NT2/D1 (cell line): ENCODE measurements at regions not wholly inside any gene's neighbourhood (a gene's known extent, or its start where the extent isn't known, plus 50 kb on each side); places are given as distances from the start of the nearest gene placed in this dataset.

Source experiments
- SUZ12 ChIP-seq: IDR thresholded peaks from 2 replicates; pipeline ENCODE4 v1.6.1; 2011; ENCODE audit not compliant: insufficient read length, insufficient read depth; ENCODE audit errors: extremely low read depth
- ZNF274 ChIP-seq: IDR thresholded peaks from 2 replicates; pipeline ENCODE4 v1.6.1; 2011; ENCODE audit warnings: mild to moderate bottlenecking, low read depth, low read length

- no peak for TF ChIP-seq SUZ12
- TF ChIP-seq ZNF274, result no peak
These were observed 145.6 kb downstream of the HSD17B3 start for GRCh38 chr9:96156171-96156974.
